H1 (cell line): ENCODE measurements at regions not wholly inside any gene's neighbourhood (a gene's known extent, or its start where the extent isn't known, plus 50 kb on each side); places are given as distances from the start of the nearest gene placed in this dataset.

Experiments
- CBX8 ChIP-seq: fragments of 300-800, 300-1000 bp; sonication (generic); IDR thresholded peaks from 2 replicates; pipeline ENCODE4 v1.7.1; 2016; ENCODE audit warnings: low read depth, low read length, borderline replicate concordance
- CHD7 ChIP-seq: fragments of 300-600 bp; sonication (generic); IDR thresholded peaks from 2 replicates; pipeline ENCODE4 v1.7.1; 2012; ENCODE audit warnings: low read length, moderate library complexity, mild to moderate bottlenecking, inconsistent platforms; ENCODE audit not compliant: insufficient replicate concordance
- CTCF ChIP-seq, 3 experiments: IDR thresholded peaks; 1 replicate in 2 of 3; 2 replicates in 1 of 3; pipeline versions ENCODE4 v1.5.1 to v1.6.1; 2011; ENCODE audit warnings: low read length in 3 of 3, mild to moderate bottlenecking in 3 of 3, inconsistent platforms in 2 of 3, low read depth in 1 of 3, moderate library complexity in 1 of 3; ENCODE audit not compliant: insufficient read depth in 1 of 3; ENCODE audit errors: control extremely low read depth in 1 of 3
- JUN ChIP-seq: IDR thresholded peaks from 2 replicates; pipeline ENCODE4 v1.6.1; 2011; ENCODE audit warnings: low read depth, mild to moderate bottlenecking, improper control_type of control experiment, low read length
- POLR2A ChIP-seq, 2 experiments: IDR thresholded peaks; 1 replicate in 1 of 2; 2 replicates in 1 of 2; pipeline ENCODE4 v1.6.1; 2011; ENCODE audit warnings: low read depth in 2 of 2, low read length in 2 of 2, mild to moderate bottlenecking in 2 of 2; ENCODE audit errors: control extremely low read depth in 1 of 2
- POLR2AphosphoS5 ChIP-seq: IDR thresholded peaks from 2 replicates; pipeline ENCODE4 v1.6.1; 2011; ENCODE audit warnings: low read depth, low read length
- YY1 ChIP-seq: IDR thresholded peaks from 2 replicates; pipeline ENCODE4 v1.6.1; 2011; ENCODE audit warnings: low read depth, mild to moderate bottlenecking, low read length

GRCh38 chr11:115607621-115608221, 103.5 kb upstream of the CADM1 start (continued):
- no peak for TF ChIP-seq CHD7
- no peak for TF ChIP-seq CBX8
- no peak for TF ChIP-seq CTCF (IDR thresholded peaks at IDR 0.05; ENCODE audit: control extremely low read depth in 1 of 3, insufficient read depth in 1 of 3, low read depth in 1 of 3, low read length in 3 of 3)
- no peak for TF ChIP-seq POLR2A (IDR thresholded peaks at IDR 0.05; ENCODE audit: control extremely low read depth in 1 of 2, low read depth in 2 of 2, low read length in 2 of 2)
- no peak for TF ChIP-seq YY1
- TF ChIP-seq POLR2AphosphoS5, result no peak
- no peak for TF ChIP-seq JUN
- TF ChIP-seq, all 59 proteins: peak for 0
